KOPT-K1 (cell line): ENCODE measurements at regions not wholly inside any gene's neighbourhood (a gene's known extent, or its start where the extent isn't known, plus 50 kb on each side); places are given as distances from the start of the nearest gene placed in this dataset.

Experiments used
- H3K27ac ChIP-seq: fragments of 200-600 bp; sonication (generic); 2 replicates; pipeline ENCODE4 v1.5.1; 2016; ENCODE audit warnings: antibody characterized with exemption, mild to moderate bottlenecking, low read depth, low read length; ENCODE audit not compliant: poor library complexity, severe bottlenecking
- H3K36me3 ChIP-seq: fragments of 200-600 bp; sonication (generic); 2 replicates; pipeline ENCODE4 v1.5.1; 2017; ENCODE audit warnings: antibody characterized with exemption, mild to moderate bottlenecking, low read length, moderate library complexity; ENCODE audit not compliant: insufficient read depth
- H3K9me3 ChIP-seq: fragments of 200-600 bp; sonication (generic); 2 replicates; pipeline ENCODE4 v1.5.1; 2017; ENCODE audit warnings: antibody characterized with exemption, low read length, mild to moderate bottlenecking; ENCODE audit not compliant: insufficient read depth, poor library complexity, severe bottlenecking

- H3K9me3 ChIP-seq = no peaks in the 10 kb centered on the region
- no peak overlapping the region for H3K27ac ChIP-seq
- no peaks in the 10 kb centered on the region for H3K36me3 ChIP-seq
Observed at GRCh38 chr3:109532257-109533216, 195.2 kb upstream of the DPPA4 start.

GRCh38 chr3:109545746-109546145 lies 208.4 kb upstream of the DPPA4 start:
- no peaks in the 10 kb centered on the region for H3K9me3 ChIP-seq
- no peak overlapping the region for H3K27ac ChIP-seq
- H3K36me3 ChIP-seq = no peaks in the 10 kb centered on the region

- H3K27ac ChIP-seq = no peak overlapping the region
- no peaks in the 10 kb centered on the region for H3K9me3 ChIP-seq
Observed at GRCh38 chr3:109548192-109548938, 211.0 kb upstream of the DPPA4 start.

GRCh38 chr3:109553591-109554371 lies 216.4 kb upstream of the DPPA4 start:
- Histone ChIP-seq H3K36me3 (no peaks in the 10 kb centered on the region), H3K9me3 (no peaks in the 10 kb centered on the region), H3K27ac (no peak overlapping the region)

More at GRCh38 chr3:109548192-109548938, 211.0 kb upstream of the DPPA4 start:
- H3K36me3 ChIP-seq = no peaks in the 10 kb centered on the region

GRCh38 chr3:109559389-109559788 lies 222.0 kb upstream of the DPPA4 start:
- Histone ChIP-seq H3K27ac (no peak overlapping the region), H3K36me3 (no peaks in the 10 kb centered on the region), H3K9me3 (no peaks in the 10 kb centered on the region)

GRCh38 chr3:109563149-109563548 lies 225.8 kb upstream of the DPPA4 start:
- Histone ChIP-seq H3K9me3 (no peaks in the 10 kb centered on the region), H3K27ac (no peak overlapping the region), H3K36me3 (no peaks in the 10 kb centered on the region)

GRCh38 chr3:109569135-109569846 lies 231.9 kb upstream of the DPPA4 start:
- Histone ChIP-seq H3K9me3 (no peaks in the 10 kb centered on the region), H3K36me3 (no peaks in the 10 kb centered on the region), H3K27ac (no peak overlapping the region)

- no peaks in the 10 kb centered on the region for H3K9me3 ChIP-seq
- H3K27ac ChIP-seq = no peak overlapping the region
- H3K36me3 ChIP-seq = no peaks in the 10 kb centered on the region
Observed at GRCh38 chr3:109570408-109570807, 233.1 kb upstream of the DPPA4 start.

GRCh38 chr3:109572301-109572700 lies 235.0 kb upstream of the DPPA4 start:
- no peaks in the 10 kb centered on the region for H3K9me3 ChIP-seq
- H3K27ac ChIP-seq = no peak overlapping the region
- no peaks in the 10 kb centered on the region for H3K36me3 ChIP-seq

- Histone ChIP-seq H3K9me3 (no peaks in the 10 kb centered on the region), H3K36me3 (no peaks in the 10 kb centered on the region), H3K27ac (no peak overlapping the region)
Observed at GRCh38 chr3:109596991-109597390, 259.6 kb upstream of the DPPA4 start.

- Histone ChIP-seq H3K27ac (no peak overlapping the region), H3K9me3 (no peaks in the 10 kb centered on the region), H3K36me3 (no peaks in the 10 kb centered on the region)
Observed at GRCh38 chr3:109597444-109597843, 260.1 kb upstream of the DPPA4 start.

GRCh38 chr3:109607897-109608296 lies 270.6 kb upstream of the DPPA4 start:
- H3K27ac ChIP-seq = no peak overlapping the region
- no peaks in the 10 kb centered on the region for H3K9me3 ChIP-seq
- H3K36me3 ChIP-seq = no peaks in the 10 kb centered on the region

GRCh38 chr3:109608574-109608973 lies 271.2 kb upstream of the DPPA4 start:
- H3K9me3 ChIP-seq = no peaks in the 10 kb centered on the region
- no peak overlapping the region for H3K27ac ChIP-seq
- no peaks in the 10 kb centered on the region for H3K36me3 ChIP-seq

- no peaks in the 10 kb centered on the region for H3K36me3 ChIP-seq
- no peaks in the 10 kb centered on the region for H3K9me3 ChIP-seq
- no peak overlapping the region for H3K27ac ChIP-seq
Observed at GRCh38 chr3:109618766-109619378, 281.5 kb upstream of the DPPA4 start.
